GM19240 (cell line): ENCODE measurements at regions not wholly inside any gene's neighbourhood (a gene's known extent, or its start where the extent isn't known, plus 50 kb on each side); places are given as distances from the start of the nearest gene placed in this dataset.
"Not testable (repeated sequence)": the region's sequence is repeated elsewhere in the genome, so short reads cannot be mapped to it uniquely, and the experiment has no call there.

ENCODE experiments used
- DNase-seq: peaks from one replicate; pipeline ENCODE4 v3.0.0; 2011; ENCODE audit warnings: low spot score; ENCODE audit not compliant: insufficient read length

- not testable (repeated sequence) for DNase-seq
Measured at GRCh38 chr3:75312469-75312868, 351.7 kb upstream of the FRG2C start.

DNA sequence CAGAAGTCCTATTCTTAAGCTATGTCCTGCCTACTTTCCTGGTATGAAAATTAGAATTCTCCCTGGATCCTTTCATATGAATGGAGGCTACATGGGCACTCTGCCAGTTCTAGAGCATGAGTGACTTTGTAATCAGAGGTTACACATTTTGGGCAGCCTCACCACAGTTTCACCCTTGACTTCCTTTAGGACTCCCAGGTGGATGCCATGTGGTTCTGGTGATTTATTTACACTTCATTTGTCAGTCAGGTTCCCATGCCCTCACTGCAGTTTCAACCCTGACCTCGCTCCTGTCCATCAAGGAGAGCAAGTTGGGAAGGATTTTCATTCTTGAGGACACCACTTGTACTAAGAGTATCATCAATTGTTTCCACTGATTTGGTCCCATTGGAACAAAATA, 344.4 kb upstream of the FRG2C start:
- DNase-seq: not testable (repeated sequence)

DNA sequence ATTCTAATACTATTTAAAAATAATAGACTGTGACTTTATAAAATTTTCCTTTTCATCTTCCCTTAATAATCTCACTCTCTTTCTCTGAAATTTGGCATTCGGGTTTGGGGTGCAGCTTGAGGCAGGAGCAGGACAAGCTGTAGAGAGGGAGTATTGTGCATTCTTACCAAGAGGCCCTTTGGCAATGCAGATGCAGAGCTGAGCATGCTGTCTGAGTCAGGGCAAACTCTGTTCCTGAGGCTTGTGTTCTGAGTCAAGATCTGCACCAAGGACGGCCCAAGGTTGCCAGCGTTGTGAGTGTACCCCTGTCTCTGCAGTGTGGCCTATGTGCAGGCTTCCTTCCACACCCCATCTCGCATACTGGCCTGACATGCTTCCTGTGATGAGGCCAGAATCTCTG, 343.8 kb upstream of the FRG2C start:
- no peak for DNase-seq

DNA sequence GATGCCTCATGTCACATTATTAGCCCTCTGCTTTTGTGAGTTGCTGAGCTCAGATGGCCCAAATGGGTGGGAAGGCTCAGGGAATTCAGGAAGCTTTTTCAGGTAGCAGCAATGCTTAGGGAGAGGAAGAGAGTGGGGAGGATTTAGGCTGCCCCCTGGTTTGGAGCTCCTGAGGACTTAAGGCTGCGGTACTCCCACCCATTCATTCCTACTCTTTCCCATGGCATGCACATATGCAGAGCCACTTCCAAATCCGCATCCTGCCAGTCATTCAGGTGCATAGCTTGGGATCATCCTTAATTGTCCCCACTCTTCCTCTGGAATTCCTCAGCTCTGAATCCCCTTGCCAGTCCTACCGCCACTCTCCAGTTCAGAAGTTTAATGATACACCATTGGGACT, 343.1 kb upstream of the FRG2C start:
- no peak for DNase-seq

DNA sequence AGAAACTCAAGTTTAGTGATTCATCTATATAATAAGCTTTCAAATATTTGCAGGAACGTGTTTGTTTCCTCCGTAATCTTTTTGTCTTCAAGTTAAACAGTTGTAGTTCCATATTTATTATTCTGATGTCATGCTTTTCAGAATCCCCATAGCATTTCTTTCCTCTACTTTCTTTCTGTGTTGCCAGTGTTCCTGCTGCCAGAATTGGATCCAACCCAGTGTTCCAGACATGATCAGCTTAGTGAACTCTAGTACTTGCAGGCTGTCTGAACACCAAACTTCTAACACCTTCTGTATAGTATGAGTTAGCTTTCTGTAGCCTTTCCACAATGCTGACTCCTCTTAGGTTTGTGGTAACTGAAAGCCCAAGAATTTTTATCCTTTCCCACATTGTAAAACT, 340.2 kb upstream of the FRG2C start:
- DNase-seq: not testable (repeated sequence)

DNA sequence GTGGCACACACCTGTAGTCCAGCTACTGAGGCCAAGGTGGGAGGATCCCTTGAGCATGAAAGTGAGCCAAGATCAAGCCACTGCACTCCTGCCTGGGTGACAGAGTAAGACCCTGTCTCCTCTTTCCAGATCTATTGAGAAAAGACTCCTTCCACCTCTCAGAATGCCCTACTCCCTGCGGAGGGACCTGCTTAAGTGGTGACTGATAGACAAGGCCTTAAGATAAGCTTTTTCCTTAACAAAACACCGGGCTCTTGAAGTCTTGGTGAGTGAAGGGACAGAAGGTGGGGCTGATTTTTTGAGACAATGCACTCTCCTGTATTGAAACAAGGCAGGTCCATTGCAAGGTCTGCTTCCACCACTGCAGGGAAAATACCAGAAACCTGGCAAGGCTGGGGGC, 338.4 kb upstream of the FRG2C start:
- DNase-seq: no peak

DNA sequence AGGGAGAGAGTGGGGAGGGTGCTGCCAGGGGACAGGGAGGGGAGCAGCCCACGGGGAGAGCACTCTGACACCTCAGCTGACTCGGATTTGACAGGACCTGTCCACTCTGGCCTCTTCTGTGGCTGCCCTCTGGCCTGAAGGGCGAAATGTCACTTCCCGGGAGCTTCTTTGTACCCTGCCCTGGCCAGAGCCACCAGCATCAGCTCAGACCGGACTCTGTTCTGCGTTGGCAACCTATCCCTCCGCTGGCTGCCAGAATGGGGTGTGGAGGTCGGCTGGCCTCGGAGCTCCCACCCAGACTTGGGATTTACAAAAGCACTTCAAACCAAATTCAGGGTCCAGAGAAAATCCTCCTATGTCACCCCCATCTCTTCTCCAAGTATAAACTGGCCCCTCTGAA, 336.7 kb upstream of the FRG2C start:
- DNase-seq: no peak

DNA sequence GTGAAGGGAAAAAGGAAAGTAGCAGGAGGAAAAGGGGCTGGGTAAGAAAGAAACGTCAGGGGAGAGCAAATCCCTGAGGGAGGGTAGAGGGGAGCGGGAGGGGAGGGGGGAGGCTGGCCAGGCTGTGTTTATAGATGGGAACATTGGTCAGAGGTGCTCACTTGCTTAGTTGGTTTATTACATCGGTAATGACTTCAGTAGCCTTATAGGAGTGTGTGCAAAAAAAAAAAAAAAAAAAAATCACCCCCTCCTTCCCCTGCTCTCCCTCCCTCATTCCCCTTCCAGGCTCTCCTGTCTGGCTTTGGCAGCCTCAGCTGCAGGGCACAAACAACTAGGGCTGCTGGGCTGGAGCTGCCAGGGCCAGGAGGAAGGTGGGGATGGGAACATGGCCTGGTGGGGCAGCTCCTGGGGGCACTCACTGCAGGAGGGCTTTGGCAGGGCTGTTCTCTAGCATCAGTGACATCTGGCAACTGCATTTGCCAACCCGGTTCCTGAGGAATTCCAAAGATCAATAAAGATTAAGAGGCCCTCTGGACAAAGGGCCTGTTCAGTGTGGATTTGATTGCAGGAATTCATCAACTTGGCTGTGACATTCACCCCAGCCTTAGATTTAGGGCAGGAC, 334.5 kb upstream of the FRG2C start:
- no peak for DNase-seq

- not testable (repeated sequence) for DNase-seq
Measured at GRCh38 chr3:75330446-75330845, 333.7 kb upstream of the FRG2C start.

- not testable (repeated sequence) for DNase-seq
Measured at GRCh38 chr3:75332090-75332489, 332.0 kb upstream of the FRG2C start.

DNA sequence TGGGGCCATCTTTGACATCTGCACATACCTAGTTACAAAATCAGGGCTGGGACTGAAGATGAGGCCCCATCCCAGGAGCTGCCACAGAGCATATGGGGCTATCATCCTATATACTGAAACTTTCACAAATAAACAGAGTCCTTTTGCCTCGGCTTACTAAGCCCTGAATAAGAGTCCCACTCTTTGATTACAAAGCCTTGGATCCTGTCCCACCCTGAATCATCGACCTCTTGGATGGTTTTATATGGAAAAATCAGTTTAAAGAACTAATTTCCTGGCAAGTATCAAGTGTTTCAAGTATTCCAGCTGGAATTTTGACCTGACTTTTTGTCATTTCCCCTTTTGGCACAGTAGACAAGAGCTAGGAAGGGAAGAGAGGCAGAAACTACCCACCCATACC, 331.3 kb upstream of the FRG2C start:
- no peak for DNase-seq

GRCh38 chr3:75334299-75334698, 329.8 kb upstream of the FRG2C start:
- no peak for DNase-seq

- DNase-seq: no peak
Measured at GRCh38 chr3:75337226-75337900, 326.8 kb upstream of the FRG2C start.

- DNase-seq: no peak
Measured at GRCh38 chr3:75338342-75338741, 325.8 kb upstream of the FRG2C start.

GRCh38 chr3:75341324-75342067, 322.6 kb upstream of the FRG2C start:
- DNase-seq: no peak

GRCh38 chr3:75342425-75342824, 321.7 kb upstream of the FRG2C start:
- no peak for DNase-seq

- not testable (repeated sequence) for DNase-seq
Measured at GRCh38 chr3:75350536-75350935, 313.6 kb upstream of the FRG2C start.

GRCh38 chr3:75362086-75362784, 301.9 kb upstream of the FRG2C start:
- DNase-seq: not testable (repeated sequence)

DNA sequence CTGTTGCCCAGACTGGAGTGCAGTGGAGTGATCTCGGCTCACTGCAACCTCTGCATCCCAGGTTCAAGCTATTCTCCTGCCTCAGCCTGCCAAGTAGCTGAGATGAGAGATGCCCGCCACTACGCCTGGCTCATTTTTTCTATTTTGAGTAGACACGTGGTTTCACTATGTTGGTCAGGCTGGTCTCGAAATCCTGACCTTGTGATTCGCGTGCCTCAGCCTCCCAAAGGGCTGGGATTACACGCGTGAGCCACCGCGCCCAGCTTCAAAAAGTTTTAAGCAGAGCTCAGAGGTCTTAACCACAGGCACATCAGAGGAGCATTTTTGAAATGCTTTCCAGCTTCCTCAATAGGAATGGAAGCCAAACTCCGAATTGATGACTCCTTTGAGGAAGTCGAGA, 291.2 kb upstream of the FRG2C start:
- DNase-seq: not testable (repeated sequence)

DNA sequence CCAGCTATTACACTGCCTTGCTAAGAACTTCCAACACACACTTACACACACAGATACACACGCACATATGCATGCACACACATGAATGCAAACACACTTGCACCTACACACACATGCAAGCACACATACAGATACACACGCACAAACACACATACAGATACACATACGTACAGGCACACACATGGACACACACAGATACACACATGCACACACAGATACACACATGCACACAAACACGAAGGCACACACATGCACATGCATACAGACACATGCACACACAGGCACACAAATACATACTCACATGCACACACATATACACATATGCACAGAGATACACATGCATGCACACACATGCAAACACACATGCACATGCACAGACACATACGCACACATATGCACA, 284.3 kb upstream of the FRG2C start:
- DNase-seq: not testable (repeated sequence)

- DNase-seq: no peak
Measured at GRCh38 chr3:75380276-75380771, 283.8 kb upstream of the FRG2C start.

- not testable (repeated sequence) for DNase-seq
Measured at GRCh38 chr3:75384016-75384415, 280.1 kb upstream of the FRG2C start.
